Gastrocnemius medialis (tissue), 4 donors: ENCODE measurements at regions not wholly inside any gene's neighbourhood (a gene's known extent, or its start where the extent isn't known, plus 50 kb on each side); places are given as distances from the start of the nearest gene placed in this dataset.

ENCODE experiments used
- ATAC-seq, 2 donors: fragments of 150-250 bp; one replicate each; pipeline ENCODE4 v1.9.1; 2016
- DNase-seq, 2 donors: peaks; one replicate each; pipeline ENCODE4 v3.0.0-alpha.2; 2019
- H3K27ac ChIP-seq, 4 donors: fragments of 200-600 bp; sonication (generic); 1 replicate in 1 of 4; 2 replicates in 3 of 4; pipeline ENCODE4 v1.5.1; 2016 to 2018; ENCODE audit warnings: mild to moderate bottlenecking in 2 of 4, moderate library complexity in 1 of 4
- H3K27me3 ChIP-seq, 3 donors: fragments of 200-600 bp; sonication (generic) in 2 of 3; 1 replicate in 1 of 3; 2 replicates in 2 of 3; pipeline versions ENCODE4 v1.5.1 to v1.6.0; 2016 to 2019; ENCODE audit warnings: mild to moderate bottlenecking in 1 of 3, moderate library complexity in 1 of 3
- H3K36me3 ChIP-seq, 2 donors: fragments of 200-600 bp; sonication (generic) in 1 of 2; one replicate each; pipeline ENCODE4 v1.5.1; 2017 to 2018
- H3K4me1 ChIP-seq, 2 donors: fragments of 200-600 bp; sonication (generic) in 1 of 2; one replicate each; pipeline ENCODE4 v1.5.1; 2016 to 2017; ENCODE audit warnings: mild to moderate bottlenecking in 2 of 2
- H3K4me3 ChIP-seq, 4 donors: fragments of 200-600 bp; sonication (generic) in 3 of 4; 1 replicate in 1 of 4; 2 replicates in 3 of 4; pipeline ENCODE4 v1.5.1; 2016 to 2019; ENCODE audit warnings: mild to moderate bottlenecking in 2 of 4
- H3K9me3 ChIP-seq, 3 donors: fragments of 200-600 bp; sonication (generic) in 2 of 3; 1 replicate in 1 of 3; 2 replicates in 2 of 3; pipeline ENCODE4 v1.5.1; 2016 to 2019
- POLR2A ChIP-seq, 2 donors: fragments of 450-650 bp; IDR thresholded peaks; one replicate each; pipeline ENCODE4 v1.6.1; 2017; ENCODE audit warnings: antibody characterized with exemption in 2 of 2, mild to moderate bottlenecking in 2 of 2, moderate library complexity in 2 of 2
- in situ Hi-C, 4 donors: fragments of 200-750 bp; cut with MboI; loops; one replicate each; pipeline versions ENCODE4 v1.15.0 to v1.8.0; 2017; ENCODE audit warnings: low sequenced_read_pairs in 4 of 4
- intact Hi-C: fragments of 100-400 bp; cut with DNase I; formaldehyde crosslinking; loops from one replicate; pipeline ENCODE4 v1.15.1; 2023; ENCODE audit warnings: low total_unique reads
- TF ChIP-seq, protein P1 (sequence below), 5 experiments: fragments of 450-650 bp in 3 of 5; fragments of 200-600 bp in 2 of 5; sonication (generic) in 2 of 5; IDR thresholded peaks in 4 of 5; conservative IDR thresholded peaks in 1 of 5; 1 replicate in 4 of 5; 2 replicates in 1 of 5; pipeline ENCODE4 v1.5.1; 2016 to 2019; ENCODE audit warnings: antibody characterized with exemption in 5 of 5, mild to moderate bottlenecking in 3 of 5, moderate library complexity in 3 of 5

GRCh38 chr13:50156561-50157127 is 141.4 kb downstream of the KCNRG start:
- in situ Hi-C loops: no loop called here
- no peak for DNase-seq

DNA sequence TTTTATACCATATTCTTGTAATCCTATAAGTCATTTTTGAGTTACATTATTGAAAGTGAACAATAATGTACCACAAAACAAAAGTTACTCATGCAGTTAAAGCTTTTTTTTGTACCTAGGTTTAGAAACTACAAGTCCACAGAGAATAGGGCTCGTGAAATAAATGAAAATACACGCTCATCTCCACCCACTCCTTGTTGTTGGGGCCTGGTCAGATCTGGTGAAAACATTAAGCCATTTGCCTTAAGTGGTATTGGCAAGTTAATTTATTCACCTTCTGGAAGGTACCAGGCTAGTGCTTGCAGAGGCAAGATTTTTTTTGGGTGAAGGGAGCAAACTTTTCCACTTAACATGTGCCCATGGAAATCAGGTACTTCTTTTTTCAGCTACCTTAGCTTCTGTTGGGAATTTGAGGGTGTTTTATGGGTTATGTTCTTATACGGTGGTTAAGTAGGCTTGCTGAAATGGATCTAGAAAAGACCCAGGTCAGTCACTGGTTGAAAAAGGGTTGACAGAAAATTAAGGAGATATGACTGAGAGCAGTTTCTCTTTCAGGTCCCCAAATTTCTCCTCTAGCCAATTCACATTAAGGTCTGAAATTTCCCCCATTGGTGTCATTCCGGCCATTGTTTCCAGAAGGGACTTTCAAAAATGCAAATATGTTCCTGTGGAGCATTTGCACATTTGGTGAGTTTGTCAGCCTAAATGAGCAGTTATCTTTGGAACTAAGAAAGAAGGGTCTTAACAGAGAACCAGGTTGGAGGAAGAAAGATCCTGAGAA is 143.3 kb downstream of the KCNRG start:
- Histone ChIP-seq H3K9me3 (no peaks in the 10 kb centered on the region), H3K27me3 (no peaks in the 10 kb centered on the region), H3K27ac (no peak overlapping the region), H3K36me3 (no peaks in the 10 kb centered on the region), H3K4me3 (no peak overlapping the region), H3K4me1 (peaks cover 6 to 9% of the 10 kb centered on the region in 2 donors)
- no peak for TF ChIP-seq POLR2A (IDR thresholded peaks at IDR 0.05)
- TF ChIP-seq, protein P1, sequence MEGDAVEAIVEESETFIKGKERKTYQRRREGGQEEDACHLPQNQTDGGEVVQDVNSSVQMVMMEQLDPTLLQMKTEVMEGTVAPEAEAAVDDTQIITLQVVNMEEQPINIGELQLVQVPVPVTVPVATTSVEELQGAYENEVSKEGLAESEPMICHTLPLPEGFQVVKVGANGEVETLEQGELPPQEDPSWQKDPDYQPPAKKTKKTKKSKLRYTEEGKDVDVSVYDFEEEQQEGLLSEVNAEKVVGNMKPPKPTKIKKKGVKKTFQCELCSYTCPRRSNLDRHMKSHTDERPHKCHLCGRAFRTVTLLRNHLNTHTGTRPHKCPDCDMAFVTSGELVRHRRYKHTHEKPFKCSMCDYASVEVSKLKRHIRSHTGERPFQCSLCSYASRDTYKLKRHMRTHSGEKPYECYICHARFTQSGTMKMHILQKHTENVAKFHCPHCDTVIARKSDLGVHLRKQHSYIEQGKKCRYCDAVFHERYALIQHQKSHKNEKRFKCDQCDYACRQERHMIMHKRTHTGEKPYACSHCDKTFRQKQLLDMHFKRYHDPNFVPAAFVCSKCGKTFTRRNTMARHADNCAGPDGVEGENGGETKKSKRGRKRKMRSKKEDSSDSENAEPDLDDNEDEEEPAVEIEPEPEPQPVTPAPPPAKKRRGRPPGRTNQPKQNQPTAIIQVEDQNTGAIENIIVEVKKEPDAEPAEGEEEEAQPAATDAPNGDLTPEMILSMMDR (IDR thresholded peaks at IDR 0.05 in 4 of 5, conservative IDR thresholded peaks at IDR 0.05 in 1 of 5): no peak
- no peak for ATAC-seq
- in situ Hi-C loops (no loop called here), intact Hi-C loops (no loop called here)
- DNase-seq: no peak

More at GRCh38 chr13:50156561-50157127, 141.4 kb downstream of the KCNRG start:
- intact Hi-C loops: no loop called here
- TF ChIP-seq, protein P1 (IDR thresholded peaks at IDR 0.05 in 4 of 5, conservative IDR thresholded peaks at IDR 0.05 in 1 of 5): no peak
- no peak for TF ChIP-seq POLR2A (IDR thresholded peaks at IDR 0.05)
- H3K27me3 ChIP-seq: no peaks in the 10 kb centered on the region
- no peaks in the 10 kb centered on the region for H3K9me3 ChIP-seq
- H3K36me3 ChIP-seq: no peaks in the 10 kb centered on the region
- ATAC-seq: peak in 1 of 2 donors; percentile 42
- no peak overlapping the region for H3K27ac ChIP-seq
- no peak overlapping the region for H3K4me3 ChIP-seq
- peaks cover 9 to 14% of the 10 kb centered on the region in 2 donors for H3K4me1 ChIP-seq

- intact Hi-C loops: no loop called here
- in situ Hi-C loops: no loop called here
- no peak for TF ChIP-seq POLR2A (IDR thresholded peaks at IDR 0.05)
- TF ChIP-seq, protein P1 (IDR thresholded peaks at IDR 0.05 in 4 of 5, conservative IDR thresholded peaks at IDR 0.05 in 1 of 5): no peak
Observed at GRCh38 chr13:50159607-50160006, 144.4 kb downstream of the KCNRG start.

DNA sequence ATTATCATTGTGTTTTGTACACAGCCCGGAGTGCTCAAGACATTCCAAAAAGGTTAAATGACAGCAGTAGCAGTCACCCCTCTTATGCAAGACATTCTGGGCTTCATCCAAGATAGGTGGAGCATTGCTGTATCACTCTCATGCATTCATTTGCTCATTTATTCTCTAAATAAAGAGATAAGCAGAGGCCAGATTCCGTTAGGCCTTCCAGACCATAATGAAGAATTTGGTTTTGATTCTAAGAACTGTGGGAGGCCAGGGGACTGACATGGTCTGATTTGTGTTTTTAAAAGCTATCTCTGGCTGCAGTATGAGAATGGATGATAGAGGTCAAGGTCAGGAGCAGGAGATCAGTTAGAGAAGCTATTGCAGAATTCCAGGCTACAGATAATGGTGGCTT is 145.8 kb downstream of the KCNRG start:
- Histone ChIP-seq H3K4me3 (no peak overlapping the region), H3K4me1 (peaks cover 6 to 9% of the 10 kb centered on the region in 2 donors), H3K27ac (no peak overlapping the region), H3K27me3 (no peaks in the 10 kb centered on the region), H3K36me3 (no peaks in the 10 kb centered on the region), H3K9me3 (no peaks in the 10 kb centered on the region)
- intact Hi-C loops: no loop called here
- in situ Hi-C loops: no loop called here
- ATAC-seq (peak in 1 of 2 donors; percentile 49), DNase-seq (no peak)
- TF ChIP-seq, protein P1 (IDR thresholded peaks at IDR 0.05 in 4 of 5, conservative IDR thresholded peaks at IDR 0.05 in 1 of 5): no peak
- no peak for TF ChIP-seq POLR2A (IDR thresholded peaks at IDR 0.05)

More at GRCh38 chr13:50159607-50160006, 144.4 kb downstream of the KCNRG start:
- H3K9me3 ChIP-seq: no peaks in the 10 kb centered on the region
- no peak overlapping the region for H3K4me3 ChIP-seq
- no peak overlapping the region for H3K27ac ChIP-seq
- H3K36me3 ChIP-seq: no peaks in the 10 kb centered on the region
- no peak for DNase-seq
- peaks cover 6 to 9% of the 10 kb centered on the region in 2 donors for H3K4me1 ChIP-seq
- H3K27me3 ChIP-seq: no peaks in the 10 kb centered on the region
- no peak for ATAC-seq
